ENCODE measurements at regions not wholly inside any gene's neighbourhood (a gene's known extent, or its start where the extent isn't known, plus 50 kb on each side); places are given as distances from the start of the nearest gene placed in this dataset.
"Not testable (repeated sequence)": the region's sequence is repeated elsewhere in the genome, so short reads cannot be mapped to it uniquely, and the experiment has no call there.

DNA sequence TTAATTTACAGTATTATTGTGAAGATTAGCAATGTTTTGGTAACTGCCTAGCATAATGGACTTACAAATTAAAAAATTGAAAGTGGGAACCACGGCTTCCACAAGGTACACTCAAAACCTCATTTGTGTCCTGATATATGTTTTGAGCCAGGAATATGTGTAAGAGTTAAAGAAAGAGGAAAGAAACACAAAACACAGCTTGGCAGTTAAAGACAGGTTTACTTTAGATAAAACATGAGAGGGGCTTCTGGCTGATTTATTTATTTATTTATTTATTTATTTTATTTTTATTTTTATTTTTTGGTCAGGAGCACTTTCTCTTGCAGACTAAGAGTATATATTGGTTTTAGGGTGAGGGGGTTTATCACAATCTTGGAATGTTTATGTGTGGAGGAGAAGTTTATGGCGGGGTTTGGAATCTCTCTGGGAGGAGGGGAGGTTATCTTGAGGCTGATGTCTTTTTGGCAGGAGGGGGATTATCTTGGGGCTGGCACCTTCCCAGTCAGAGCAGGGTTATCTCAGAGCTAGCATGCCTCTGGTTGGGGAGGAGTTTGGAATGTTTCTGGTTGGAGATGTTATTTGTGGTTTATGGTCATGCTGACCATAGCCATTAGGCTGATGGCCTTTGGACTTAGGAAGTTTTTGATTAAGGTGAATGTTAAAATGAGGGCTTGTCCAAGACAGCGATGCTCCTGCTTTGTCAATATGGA, 436.7 kb downstream of the DAD1 start:
- no peak for DNase-seq (ENCODE audit: low read depth in 2 of 2)

DNA sequence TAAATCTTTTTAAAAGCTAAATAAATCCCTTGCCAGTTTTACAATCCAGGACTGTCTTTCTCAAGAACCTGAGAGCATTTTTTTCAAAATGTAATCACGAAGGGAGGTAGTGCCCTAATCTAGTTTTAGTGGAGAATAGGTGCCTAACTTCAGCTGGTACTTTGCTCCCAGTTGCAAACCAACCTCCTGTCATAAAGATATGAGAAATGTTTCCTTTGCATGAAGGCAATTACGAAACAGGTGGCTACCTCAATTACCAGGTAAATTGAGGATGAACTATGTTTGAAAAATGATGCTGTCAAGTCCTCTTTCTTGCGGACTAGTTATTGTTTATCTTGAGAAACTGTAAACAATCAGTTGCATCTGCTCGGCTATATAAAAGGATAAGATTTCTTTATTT, 437.9 kb downstream of the DAD1 start:
- DNase-seq (ENCODE audit: low read depth in 2 of 2), result no peak

DNA sequence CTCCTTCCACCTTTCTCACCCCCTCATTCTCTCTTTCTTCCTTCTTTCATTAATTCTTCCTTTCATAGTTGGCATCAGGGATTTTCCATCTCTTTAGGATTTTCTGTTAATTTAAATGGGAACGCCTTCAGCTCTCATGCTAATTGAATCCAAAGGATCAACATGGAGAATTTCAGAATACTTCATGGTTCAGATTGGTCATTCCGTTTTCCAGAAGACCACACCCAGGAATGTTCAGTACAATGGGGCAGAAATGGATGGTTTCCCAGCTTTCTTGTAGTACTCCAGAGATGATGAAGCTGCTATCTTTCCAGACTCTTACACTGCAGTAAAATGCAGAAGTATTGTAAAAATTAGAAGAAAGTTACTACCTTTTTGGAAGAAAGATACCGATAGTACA, 440.0 kb downstream of the DAD1 start:
- no peak for DNase-seq (ENCODE audit: low read depth in 2 of 2)

DNA sequence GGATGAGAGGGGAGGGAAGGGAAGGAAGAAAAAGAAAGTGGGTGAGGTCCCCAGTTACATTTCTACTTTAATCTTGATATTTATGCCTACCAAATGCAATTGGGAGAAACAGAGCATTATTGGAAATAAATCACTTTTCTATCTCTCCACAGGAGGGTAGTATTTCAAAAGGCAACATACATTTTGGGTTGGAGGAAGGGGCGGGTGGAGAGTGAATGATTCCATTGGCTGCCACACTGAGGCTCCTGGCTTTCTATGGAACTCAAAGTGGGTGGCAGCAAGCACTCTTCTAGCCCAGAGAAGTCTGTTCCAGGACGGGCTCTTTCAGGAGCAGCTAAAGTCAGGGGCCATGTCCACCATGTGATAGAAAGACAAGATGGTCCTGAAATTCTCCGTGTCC, 441.3 kb downstream of the DAD1 start:
- DNase-seq (ENCODE audit: low read depth in 2 of 2), result no peak

DNA sequence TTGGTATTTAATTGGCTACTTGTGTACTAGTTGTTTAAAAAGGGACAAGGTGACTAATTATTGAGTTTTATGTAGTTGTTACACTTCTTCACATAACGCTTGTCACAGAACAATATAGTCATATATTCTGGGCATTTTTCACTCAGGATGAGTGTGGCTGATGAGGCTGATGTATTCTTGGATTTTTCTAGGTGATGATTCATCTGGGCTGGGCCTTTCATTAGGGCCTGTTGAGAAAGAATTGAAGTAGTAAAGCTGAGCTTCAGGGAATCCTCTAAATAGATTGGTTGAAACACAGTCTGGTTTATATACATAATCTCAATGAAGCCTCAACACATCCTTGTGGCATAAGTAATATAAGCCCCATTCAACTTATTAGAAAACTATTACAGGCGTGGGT, 445.7 kb downstream of the DAD1 start:
- no peak for DNase-seq (ENCODE audit: low read depth in 2 of 2)

DNA sequence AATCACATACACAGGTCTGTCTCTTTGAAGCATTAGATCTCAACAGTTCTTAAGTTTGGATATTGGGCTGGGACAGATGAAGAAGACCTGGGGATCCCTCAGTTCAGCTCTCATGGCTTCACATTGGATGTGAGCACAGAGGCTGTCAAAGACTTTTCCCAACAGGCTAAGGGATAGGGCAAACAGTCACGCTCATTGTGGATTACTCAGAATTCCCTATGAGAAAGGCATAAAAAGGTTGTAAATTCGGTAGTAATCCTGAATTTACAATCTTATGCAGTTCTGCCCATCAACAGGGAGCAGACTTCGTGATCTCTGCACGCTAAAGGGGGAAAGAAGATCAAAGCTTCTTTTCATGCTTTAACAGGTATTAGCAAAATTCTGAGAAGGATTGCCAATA, 448.4 kb downstream of the DAD1 start:
- no peak for DNase-seq (ENCODE audit: low read depth in 2 of 2)

DNA sequence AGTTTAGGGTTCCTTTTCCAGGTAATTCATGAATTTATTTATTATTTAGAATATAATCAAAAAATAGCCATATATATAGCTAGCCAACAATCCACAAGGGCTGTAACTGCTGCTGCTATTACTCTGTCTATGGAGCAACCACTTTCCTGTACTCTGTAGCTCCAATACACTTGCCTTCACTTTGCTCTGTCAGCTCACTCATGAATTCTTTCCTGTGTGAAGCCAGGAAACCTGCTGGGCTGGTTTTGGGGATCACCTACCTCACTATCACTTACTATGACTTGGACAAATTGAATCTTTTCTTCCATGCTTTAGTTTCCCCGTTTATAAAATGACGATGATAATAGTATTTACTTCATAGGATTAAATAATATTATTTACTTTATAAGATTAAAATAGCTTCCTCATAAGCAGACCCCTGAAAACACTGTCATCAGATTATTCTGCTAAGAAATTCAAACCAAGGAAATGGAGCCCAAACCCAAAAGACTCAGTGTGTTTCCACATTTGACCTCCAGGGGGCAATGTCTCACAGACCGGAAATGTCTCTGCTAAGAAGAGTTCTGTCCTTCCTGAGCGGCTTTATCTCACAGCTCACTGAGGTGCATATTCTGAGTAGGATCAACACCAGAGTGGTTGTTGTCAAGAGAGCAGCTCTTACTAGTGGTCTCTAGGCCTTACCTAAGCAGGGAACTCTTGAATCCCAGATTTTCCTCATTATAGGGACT, 457.1 kb downstream of the DAD1 start:
- DNase-seq (ENCODE audit: low read depth in 2 of 2), result no peak

DNA sequence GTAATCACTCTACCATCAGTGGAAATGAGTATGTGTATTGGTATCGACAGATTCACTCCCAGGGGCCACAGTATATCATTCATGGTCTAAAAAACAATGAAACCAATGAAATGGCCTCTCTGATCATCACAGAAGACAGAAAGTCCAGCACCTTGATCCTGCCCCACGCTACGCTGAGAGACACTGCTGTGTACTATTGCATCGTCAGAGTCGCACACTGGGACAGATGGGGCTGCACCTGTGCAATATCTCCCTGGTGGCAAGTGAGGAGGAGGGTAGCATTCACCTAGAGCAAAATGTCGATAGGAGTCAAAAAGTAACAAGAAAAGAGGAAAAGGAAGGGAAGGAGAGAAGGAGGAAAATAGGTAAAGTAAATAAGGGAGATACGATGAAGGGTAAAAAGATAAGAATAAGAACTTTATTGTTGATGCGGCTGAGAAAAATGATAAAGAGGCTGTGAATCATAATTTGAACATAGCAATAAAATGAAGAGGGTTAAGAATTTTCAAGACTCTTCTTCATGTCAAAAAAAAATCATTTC, 450.5 kb upstream of the OR4E1 start:
- DNase-seq (ENCODE audit: low read depth in 2 of 2), result no peak

DNA sequence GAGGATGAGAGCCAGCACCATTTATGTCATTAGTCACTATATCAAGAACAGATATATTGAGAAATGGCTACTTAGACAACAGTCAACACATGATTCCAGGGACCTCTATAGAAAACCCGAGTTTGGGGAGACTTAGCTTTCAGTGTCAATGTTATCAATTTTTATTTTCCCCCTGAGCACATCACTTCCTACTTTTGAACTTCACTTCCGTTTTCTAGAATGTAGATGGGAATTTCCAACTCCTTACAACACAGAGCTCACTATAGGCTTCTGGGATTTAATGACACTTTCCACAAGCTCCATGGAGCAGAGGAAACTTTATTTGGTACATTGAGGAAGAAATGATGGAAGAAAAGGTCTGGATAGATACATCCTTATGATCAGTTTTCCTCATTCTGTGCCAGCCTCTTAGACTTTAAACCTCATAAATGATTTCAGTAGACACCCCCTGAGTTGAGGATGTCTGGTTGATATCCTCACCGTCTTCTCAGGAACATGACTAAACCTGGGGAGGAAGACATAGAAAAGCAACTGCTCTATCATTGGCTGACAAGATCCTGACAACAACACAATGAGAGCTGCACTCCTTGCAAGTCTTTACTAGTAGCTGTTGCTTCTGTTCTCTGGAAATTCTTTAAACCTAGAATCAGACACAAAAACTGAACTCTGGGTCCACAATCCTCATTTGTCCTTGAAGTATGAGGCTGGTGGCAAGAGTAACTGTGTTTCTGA, 449.4 kb upstream of the OR4E1 start:
- DNase-seq (ENCODE audit: low read depth in 2 of 2), result no peak

DNA sequence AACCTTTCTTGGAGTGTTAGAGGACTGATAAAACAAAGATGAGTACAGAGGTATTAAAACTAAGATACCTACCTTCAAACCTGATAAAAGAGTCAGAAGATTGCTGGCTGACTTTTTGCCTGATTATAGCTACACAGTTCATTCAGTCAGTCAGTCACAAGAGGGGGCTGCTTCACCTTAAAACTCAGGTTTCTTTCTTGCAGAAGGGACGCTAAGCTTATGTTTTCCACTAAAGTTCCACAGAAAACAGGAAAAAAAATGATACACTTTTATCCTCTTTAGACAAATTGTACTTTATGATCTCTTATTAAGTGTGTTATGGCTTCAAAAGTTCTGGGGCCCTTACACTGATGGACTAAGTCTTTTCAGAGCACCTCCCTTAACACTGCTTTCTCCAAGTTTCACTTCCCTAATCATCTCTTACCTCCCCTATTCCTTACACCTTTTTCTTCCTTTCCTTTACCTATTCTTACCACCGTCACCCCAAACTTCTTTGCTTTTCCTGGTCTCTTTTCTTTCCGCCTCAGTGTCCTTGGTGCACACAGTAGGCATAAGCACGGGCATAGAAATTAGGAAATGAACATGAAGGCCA, 448.7 kb upstream of the OR4E1 start:
- no peak for DNase-seq (ENCODE audit: low read depth in 2 of 2)

DNA sequence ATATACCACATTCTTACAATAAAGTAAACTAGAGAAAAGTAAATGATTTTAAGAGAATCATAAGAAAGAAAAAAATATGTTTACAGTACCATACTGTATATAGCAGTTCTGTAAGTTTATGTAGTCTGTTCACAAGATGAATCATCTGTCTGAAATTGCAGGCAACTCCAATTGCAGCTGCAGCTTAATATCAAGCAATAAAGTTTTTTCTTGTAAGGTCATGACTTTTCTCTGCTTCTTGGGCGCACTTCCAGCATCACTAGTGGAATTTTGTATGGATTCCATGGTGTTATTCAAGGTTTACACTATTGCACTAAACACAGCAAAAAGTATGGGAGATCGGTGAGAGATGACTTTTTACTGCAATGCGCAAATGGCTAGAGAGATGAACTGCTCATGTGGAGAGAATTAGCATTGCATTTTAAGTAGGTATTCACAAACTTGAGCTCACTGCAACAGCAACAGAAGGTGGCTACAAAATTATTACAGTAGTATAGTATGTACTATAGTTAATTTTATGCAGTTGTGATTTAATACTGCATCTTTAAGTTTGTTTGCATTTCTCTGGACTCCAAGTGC, 445.4 kb upstream of the OR4E1 start:
- DNase-seq (ENCODE audit: low read depth in 2 of 2), result no peak

DNA sequence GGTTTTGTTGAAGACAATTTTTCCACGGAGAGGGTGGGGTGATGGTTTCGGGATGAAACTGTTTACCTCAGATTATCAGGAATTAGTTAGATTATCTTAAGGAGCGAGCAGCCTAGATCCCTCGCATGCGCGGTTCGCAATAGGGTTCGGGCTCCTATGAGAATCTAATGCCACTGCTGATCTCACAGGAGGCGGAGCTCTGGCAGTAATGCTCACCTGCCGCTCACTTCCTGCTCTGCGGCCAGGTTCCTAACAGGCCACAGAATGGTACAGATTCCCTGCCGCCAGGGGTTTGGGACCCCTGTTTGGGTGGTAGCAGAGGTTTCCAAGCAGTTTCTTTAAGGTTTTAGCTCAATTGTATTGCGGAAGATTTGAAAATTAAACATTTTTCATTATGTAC, 439.8 kb upstream of the OR4E1 start:
- no peak for DNase-seq (ENCODE audit: low read depth in 2 of 2)

DNA sequence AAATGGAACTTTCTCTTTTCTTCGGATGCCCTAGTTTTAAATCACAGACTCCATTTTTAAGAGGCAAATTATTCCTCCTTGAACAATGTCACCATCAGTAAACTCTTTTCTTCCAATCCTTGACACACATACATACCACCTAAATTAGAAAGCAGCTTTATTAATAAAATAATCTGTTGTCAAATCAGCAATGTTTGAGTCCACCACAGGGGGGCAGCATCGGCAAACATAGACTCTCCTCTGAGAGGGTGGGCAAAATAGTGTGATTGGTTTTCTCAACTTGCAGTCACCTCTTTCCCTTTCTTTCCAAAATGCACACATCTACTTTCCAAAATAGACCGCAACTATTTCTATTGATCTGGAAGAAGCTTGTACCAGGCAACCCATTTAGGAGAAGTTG, 438.4 kb upstream of the OR4E1 start:
- DNase-seq (ENCODE audit: low read depth in 2 of 2), result peak in 1 of 2 donors; percentile 23

DNA sequence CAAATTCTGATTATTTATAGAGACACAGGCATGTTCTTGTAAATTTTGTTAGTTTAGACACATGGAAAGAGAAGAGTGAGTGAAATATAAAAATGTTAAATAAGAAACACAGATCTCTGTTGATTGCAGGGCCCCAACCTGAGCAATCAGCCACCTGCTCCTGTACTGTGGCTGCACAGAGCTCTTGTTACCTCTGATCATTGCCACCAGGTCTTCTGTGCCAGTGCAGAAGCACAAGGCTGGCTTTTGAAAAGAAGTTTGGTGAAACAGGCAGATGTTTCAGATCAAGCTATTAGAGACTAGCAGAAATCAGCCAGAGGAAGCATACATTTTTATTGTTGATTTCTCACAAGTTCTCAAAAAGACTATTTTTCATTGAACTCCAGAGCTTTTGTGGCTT, 434.1 kb upstream of the OR4E1 start:
- no peak for DNase-seq (ENCODE audit: low read depth in 2 of 2)

DNA sequence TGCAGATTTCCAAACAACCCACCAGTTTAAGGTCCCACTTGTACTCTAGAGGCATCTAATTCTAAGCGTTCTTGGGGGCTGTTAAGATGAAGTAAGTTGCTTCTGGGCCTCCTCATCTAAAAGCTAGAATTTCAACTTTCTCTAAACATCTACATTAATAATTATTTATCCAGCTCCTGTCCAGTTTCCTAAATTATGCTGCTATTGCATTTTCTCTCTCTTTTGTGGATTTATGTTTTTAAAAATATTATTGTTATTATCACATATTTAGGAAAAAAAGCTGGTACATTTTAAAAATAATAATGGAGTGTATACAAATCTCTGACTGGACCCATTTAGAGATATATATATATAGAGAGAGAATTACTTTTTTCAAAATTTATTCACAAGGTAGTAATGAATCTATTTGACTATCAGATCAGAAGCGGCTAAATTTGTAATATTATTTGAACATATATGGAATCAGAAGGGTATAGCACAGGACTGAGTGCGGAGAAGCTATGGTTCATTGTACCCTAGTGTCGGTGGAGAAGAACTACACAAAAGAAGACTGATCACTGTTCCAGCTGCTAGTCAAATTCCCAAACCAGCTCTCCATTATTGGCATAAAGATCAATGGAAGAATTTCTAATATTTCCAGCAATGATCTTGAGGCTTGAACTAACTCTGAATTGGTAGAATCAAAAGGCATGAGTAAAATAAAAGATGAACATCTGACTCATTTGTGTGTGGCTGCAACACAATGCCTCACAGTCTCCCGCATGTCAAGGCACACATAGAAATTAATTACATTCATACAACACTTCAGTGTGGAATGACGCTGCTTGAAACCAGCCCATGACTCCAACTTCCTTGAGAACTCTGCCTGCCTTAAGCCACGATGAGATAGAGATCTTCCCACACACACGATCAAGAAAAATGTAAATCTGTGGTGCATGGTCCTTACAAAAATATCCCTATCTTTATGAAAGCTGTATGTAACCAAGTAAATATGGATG, 433.4 kb upstream of the OR4E1 start:
- DNase-seq (ENCODE audit: low read depth in 2 of 2), result no peak

DNA sequence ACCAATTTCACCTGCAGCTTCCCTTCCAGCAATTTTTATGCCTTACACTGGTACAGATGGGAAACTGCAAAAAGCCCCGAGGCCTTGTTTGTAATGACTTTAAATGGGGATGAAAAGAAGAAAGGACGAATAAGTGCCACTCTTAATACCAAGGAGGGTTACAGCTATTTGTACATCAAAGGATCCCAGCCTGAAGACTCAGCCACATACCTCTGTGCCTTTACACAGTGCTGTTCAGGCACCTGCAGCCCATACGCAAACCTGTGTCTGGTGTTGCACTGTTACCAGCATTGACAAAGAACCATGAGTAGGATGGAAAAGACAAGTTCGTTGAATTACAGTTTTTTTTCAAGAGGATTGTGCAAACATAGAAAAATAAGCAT, 432.0 kb upstream of the OR4E1 start:
- no peak for DNase-seq (ENCODE audit: low read depth in 2 of 2)

DNA sequence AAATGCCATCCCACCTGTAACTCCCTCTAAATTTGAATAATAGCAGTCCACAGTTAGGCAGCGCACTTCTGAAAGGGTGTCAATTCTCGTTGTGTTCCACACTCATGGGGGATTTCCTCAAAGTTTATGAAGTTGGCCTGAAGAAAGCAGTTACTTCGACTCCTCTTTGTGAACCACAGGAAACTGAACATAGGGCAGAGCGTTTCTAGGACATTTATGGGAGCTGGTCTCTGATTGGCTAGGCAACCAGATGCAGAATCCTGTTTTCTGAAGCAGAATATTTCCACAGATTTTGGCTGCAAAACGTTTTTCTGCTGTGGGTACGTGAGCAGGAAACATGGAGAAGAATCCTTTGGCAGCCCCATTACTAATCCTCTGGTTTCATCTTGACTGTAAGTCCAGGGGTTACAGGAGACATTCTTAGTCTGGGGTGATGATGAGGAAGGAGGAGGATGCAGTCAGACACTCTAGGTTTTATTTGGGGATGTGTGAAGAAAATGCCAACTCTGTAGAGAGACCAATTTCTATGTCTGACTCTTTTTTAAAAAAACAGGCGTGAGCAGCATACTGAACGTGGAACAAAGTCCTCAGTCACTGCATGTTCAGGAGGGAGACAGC, 431.5 kb upstream of the OR4E1 start:
- DNase-seq (ENCODE audit: low read depth in 2 of 2), result no peak

DNA sequence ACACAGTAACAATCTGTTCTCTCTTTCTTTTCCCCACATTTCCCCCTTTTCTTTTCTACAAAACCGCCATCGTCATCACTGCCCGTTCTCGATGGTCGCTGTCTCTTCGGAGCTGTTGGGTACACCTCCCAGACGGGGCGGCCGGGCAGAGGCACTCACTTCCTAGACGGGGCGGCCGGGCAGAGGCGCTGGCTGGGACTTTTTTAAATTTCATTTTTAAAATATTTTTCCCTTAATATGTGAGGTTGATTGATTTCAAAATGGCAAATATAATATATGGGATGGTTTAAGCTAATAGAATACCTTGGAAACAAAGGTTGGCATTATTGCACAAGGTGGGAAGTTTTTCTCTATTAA, 427.1 kb upstream of the OR4E1 start:
- DNase-seq (ENCODE audit: low read depth in 2 of 2), result not testable (repeated sequence)

DNA sequence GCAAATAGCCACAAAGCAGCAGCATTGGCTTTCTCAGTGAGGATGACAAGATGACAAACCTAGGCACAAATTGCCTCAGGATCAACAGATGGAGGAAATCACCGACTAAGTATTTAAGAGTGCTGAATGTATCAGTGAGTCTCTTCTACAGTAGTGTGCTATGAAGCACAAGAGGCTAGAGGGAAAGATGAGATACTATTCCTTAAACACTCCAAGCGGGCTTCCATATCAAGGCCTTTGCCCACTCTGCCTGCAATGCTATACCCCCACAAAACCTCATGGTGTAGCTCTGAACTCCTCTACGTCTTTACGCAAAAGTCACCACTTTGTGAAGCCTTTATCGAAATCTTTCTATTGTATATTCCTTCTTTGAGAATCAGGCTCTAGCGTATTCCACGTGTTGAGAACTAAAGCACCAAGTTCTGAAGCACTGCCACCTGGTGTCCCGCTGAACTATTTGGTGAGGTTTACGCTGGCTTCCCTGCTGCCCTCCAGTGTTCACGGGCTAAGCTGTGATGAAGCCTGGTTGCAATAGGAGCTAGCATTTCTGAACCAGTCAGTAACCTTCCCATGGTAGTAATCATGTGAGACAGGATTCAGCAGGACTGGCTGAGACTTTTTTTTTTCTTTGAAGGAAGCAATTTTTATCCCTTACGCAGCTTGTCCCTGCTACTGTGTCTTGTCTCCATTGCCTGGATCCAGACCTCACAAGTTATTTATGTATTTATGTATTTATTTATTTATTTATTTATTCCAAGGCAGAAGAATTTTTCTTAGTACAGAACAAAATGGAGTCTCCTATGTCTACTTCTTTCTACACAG, 426.5 kb upstream of the OR4E1 start:
- DNase-seq (ENCODE audit: low read depth in 2 of 2), result peak in 1 of 2 donors; percentile 6

Measured in stimulated activated CD8-positive, alpha-beta memory T cell treated with anti-CD3 and anti-CD28 coated beads, Interleukin-2, amount 100 ng/mL, for 48 hours (primary cell).